ENCODE measurements at regions not wholly inside any gene's neighbourhood (a gene's known extent, or its start where the extent isn't known, plus 50 kb on each side); places are given as distances from the start of the nearest gene placed in this dataset.

DNA sequence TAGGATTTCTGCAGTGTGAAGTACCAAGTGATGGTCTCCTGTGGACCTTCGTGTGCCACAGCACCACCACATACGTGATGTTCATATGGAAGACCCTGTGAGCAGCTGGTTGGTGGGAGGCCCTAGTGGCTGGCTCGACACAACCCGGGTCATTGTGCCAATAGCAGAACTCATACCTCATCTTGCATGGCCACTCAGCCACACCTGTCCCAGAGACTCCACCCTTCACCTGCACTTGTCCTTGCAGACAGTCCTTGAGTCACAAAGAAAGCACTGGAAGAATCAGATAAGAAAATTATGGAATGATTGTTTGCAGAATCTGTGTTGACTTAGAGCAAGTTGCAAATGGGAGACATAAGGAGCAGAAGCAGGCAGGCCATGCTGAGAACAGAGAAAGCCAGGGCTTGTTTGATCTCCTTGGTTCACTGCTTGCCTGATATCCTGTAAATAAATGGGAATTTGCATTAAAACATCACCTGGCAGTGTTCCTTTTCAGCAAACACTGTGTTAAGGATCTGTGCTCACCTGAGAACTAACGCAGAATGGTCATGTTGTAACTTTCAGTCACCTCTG, 307.7 kb downstream of the SIPA1L2 start:
- TF ChIP-seq ISL1 (CRISPR knock-in tag; IDR thresholded peaks at IDR 0.05) (no peak), ZFP30 (CRISPR knock-in tag; IDR thresholded peaks at IDR 0.05) (no peak), SNAI2 (CRISPR knock-in tag; IDR thresholded peaks at IDR 0.05) (no peak), RARB (CRISPR knock-in tag; IDR thresholded peaks at IDR 0.05) (no peak), POU6F1 (CRISPR knock-in tag; IDR thresholded peaks at IDR 0.05; ENCODE audit: borderline replicate concordance, low read depth) (no peak), PPARA (CRISPR knock-in tag; IDR thresholded peaks at IDR 0.05; ENCODE audit: borderline replicate concordance) (no peak), CREB5 (CRISPR knock-in tag; IDR thresholded peaks at IDR 0.05; ENCODE audit: low read depth) (no peak), ZFP3 (CRISPR knock-in tag; IDR thresholded peaks at IDR 0.05) (no peak), ZNF565 (CRISPR knock-in tag; conservative IDR thresholded peaks at IDR 0.05; ENCODE audit: low read depth) (no peak), ARNTL (CRISPR knock-in tag; IDR thresholded peaks at IDR 0.05; ENCODE audit: borderline replicate concordance, low read depth) (no peak)
- TF ChIP-seq, protein P1, sequence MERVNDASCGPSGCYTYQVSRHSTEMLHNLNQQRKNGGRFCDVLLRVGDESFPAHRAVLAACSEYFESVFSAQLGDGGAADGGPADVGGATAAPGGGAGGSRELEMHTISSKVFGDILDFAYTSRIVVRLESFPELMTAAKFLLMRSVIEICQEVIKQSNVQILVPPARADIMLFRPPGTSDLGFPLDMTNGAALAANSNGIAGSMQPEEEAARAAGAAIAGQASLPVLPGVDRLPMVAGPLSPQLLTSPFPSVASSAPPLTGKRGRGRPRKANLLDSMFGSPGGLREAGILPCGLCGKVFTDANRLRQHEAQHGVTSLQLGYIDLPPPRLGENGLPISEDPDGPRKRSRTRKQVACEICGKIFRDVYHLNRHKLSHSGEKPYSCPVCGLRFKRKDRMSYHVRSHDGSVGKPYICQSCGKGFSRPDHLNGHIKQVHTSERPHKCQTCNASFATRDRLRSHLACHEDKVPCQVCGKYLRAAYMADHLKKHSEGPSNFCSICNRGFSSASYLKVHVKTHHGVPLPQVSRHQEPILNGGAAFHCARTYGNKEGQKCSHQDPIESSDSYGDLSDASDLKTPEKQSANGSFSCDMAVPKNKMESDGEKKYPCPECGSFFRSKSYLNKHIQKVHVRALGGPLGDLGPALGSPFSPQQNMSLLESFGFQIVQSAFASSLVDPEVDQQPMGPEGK (CRISPR knock-in tag; IDR thresholded peaks at IDR 0.05; ENCODE audit: borderline replicate concordance) = no peak
- TF ChIP-seq, protein P2, sequence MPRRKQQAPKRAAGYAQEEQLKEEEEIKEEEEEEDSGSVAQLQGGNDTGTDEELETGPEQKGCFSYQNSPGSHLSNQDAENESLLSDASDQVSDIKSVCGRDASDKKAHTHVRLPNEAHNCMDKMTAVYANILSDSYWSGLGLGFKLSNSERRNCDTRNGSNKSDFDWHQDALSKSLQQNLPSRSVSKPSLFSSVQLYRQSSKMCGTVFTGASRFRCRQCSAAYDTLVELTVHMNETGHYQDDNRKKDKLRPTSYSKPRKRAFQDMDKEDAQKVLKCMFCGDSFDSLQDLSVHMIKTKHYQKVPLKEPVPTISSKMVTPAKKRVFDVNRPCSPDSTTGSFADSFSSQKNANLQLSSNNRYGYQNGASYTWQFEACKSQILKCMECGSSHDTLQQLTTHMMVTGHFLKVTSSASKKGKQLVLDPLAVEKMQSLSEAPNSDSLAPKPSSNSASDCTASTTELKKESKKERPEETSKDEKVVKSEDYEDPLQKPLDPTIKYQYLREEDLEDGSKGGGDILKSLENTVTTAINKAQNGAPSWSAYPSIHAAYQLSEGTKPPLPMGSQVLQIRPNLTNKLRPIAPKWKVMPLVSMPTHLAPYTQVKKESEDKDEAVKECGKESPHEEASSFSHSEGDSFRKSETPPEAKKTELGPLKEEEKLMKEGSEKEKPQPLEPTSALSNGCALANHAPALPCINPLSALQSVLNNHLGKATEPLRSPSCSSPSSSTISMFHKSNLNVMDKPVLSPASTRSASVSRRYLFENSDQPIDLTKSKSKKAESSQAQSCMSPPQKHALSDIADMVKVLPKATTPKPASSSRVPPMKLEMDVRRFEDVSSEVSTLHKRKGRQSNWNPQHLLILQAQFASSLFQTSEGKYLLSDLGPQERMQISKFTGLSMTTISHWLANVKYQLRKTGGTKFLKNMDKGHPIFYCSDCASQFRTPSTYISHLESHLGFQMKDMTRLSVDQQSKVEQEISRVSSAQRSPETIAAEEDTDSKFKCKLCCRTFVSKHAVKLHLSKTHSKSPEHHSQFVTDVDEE (CRISPR knock-in tag; IDR thresholded peaks at IDR 0.05) = no peak
